Eye (tissue), 1 donor: ENCODE measurements at regions not wholly inside any gene's neighbourhood (a gene's known extent, or its start where the extent isn't known, plus 50 kb on each side); places are given as distances from the start of the nearest gene placed in this dataset.

Experiments used
- DNase-seq: peaks from one replicate; pipeline ENCODE4 v3.0.0-alpha.2; 2015

DNA sequence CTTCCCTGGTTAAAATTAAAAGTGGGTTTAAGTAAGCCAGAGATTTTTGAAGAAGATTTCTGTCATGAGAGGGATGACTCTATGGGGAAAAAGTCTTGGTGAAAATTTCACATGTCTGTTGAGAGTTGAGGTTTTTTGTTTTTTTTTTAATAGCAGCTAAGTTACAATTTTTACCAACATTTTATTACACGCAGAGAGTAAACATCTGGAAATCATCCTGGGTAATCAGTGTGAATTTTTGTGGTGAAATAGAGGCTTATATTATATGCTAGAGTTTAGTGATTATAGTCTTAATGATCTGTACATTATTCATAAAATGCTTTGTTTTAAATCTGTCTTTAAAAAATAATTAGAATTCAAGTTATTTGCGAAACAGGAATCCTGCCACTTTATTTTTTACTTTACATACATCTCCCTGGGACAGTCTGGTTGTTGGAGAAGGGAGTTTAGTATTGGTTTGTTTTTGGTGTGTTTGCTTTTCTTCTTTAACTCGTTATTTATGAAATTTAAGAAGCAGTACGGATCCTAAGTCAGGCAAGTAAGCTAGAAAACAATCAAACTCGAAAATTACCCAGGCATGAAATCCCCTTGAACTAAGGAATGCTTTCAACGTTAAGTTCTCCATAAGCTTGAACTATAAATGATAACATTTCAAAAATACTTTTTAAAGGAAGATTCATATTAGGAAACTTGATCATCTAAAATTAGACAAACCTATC, 143.4 kb upstream of the TSC22D2 start:
- DNase-seq = no peak

DNA sequence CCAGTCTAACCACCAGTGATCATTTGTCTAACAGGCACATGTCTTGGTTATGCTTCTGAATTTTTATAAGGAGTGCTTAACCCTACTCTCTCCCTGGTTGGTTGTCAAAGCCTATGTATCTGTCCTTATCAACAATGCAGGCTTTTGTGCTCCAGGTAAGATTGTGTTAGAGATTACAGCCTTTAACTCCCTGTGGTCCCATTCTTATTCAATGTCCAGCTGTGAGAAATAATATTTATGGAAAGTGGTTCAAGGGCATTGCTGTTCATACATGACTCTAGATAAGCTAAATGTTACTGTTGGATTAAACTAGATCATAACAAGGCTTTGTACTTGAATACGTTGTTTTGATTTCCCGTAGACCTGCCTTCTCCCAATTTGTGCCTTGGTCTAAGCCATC, 146.1 kb upstream of the TSC22D2 start:
- DNase-seq = no peak

DNA sequence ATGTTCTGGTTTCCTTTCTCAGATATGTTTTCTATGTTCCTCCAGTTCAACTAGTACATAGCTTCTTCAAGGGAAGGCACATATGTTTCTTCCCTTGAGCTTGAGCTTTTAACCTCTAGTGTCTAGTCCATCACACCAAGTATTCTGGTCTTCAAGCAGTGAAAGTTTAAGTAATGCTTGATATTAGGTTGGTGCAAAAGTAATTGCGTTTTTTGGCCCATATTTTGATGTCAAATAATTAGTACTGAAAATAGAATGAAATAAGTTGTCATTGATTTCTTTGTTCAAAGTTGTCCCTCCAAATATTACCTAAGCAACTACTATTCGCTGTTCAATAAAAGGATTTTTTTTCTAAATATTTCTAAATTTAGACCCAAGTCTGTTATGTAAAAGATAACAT, 146.7 kb upstream of the TSC22D2 start:
- no peak for DNase-seq

DNA sequence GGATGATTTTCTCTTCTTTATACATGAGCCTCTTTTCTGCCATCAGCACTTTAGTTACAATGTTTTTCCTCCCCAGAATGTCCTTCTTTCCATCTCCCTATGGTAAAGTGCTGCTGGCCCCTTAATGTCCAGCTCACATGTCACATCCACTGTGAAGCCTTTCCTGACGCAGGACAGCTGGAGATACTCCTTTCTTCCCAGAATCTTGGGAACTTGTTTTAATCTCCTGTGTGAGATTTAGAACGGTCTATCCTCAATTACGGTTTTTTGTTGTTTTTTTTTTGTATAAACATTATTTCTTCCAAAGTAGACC, 147.7 kb upstream of the TSC22D2 start:
- no peak for DNase-seq

- DNase-seq = no peak
Observed at GRCh38 chr3:150259526-150260397, 148.3 kb upstream of the TSC22D2 start.

DNA sequence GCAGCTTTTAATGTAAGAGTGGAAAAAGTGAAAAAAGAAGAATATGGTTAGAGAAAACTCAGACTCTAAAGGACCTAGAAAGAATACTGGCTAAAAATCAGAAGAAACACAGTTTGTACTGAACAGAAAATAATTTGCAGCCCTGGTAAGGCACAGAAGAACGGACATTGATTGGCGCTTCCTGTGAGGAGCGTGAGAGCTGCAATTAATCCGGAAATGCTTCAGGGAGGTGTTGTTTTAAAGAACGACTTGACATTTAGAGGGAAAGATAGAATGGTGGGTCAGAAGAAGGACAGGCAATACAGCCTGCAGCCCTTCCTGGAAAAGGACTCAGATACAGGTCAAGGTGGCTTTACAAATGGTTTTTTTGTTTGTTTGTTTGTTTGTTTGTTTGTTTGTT, 151.3 kb upstream of the TSC22D2 start:
- no peak for DNase-seq

DNA sequence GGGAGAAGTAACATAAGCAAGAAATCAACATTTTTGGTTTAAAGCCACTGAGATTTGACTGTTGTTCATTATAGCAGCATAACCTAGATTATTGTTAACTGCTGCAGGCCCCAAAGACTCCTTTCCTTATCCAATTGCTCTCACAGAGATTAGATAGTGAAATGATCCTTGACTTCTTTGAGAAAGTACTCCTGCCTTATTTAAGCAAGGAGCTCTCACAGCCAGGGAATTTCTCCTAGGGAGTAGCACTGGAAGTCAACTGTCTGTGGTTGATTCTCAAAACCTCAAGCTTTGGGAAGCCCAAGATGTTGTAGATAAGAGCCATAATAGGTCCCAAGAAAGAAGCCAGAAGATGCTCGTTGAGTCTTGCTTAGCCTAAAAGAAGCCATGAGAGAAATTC, 151.8 kb upstream of the TSC22D2 start:
- DNase-seq = no peak

- DNase-seq = no peak
Observed at GRCh38 chr3:150255826-150256225, 152.3 kb upstream of the TSC22D2 start.

- no peak for DNase-seq
Observed at GRCh38 chr3:150255413-150255812, 152.7 kb upstream of the TSC22D2 start.

DNA sequence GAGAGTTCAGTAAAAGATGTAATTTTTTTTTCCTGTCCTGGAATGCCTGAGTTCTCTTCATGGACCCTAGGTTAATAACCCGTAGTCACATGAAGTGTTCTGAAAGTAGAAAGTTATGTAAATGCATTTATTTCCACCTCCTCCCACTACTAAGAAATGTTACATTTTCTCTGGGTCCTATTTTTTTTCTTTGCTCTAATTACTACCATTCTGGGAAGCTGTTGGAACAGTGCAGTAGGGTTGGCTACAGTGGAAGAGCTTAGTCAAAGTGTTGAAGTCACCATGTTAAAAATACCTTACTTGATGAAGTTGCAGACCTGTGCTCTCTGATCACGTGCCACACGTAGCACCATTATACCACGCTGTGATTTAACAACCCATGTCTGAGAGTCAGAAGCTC, 153.8 kb upstream of the TSC22D2 start:
- no peak for DNase-seq

DNA sequence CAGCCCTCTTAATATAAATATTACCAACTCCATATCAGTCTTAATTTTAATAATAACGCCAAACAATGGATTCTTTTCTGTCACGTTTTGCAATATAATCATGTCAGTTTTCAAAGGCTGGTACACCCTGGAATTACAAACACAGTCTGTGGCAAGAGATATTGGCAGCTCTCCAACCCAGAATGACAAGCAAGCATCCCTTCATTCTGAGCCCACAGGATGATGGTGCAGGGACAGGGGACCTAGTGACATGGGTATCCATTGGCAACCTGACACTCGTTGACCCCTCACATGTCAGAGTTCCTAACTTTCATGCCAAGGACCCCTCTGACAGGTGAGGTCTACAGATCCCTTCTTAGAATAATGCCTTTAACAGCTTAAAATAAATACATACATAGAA, 154.5 kb upstream of the TSC22D2 start:
- no peak for DNase-seq

- DNase-seq = no peak
Observed at GRCh38 chr3:150252462-150252861, 155.6 kb upstream of the TSC22D2 start.

DNA sequence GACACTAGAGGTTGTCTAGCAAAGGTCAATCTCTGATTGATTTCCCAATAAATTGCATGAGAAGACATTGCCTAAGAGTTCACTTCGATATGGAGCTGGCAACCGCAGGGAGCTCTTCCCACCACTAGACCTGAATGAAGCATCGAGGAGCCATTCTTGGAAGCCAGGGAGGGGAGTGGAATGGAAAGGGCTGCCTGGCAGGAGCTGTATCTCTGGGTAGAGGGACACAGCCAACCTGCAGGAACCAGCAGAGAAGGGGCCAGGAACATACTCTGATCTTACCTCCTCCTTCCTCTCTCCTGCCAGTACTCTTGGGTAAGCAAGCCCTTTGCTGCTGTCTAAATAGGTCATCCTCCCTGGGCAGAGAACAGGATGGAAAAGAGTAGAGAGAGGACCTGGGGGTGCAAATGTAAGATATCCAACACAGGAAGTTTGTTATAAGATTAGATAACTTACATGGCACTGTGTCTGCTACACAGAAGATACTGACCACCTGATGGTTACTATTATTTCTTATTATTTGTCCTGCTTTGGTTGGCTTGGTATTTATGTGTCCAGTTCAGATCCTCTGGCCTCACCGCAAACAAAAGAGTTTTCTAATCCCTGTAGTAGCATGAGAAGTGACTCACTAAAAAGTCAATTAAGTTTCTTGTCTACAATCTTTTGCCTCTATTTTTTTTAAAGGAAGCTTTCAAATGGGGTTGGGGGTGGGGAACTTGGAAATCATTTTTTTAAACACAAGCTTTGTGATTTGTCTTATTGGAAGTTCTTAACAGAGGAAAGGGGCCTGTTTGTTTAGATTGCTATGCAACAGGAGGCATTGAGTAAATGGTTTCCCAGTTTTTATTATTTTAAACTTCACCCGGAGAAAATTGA, 156.7 kb upstream of the TSC22D2 start:
- DNase-seq = no peak

DNA sequence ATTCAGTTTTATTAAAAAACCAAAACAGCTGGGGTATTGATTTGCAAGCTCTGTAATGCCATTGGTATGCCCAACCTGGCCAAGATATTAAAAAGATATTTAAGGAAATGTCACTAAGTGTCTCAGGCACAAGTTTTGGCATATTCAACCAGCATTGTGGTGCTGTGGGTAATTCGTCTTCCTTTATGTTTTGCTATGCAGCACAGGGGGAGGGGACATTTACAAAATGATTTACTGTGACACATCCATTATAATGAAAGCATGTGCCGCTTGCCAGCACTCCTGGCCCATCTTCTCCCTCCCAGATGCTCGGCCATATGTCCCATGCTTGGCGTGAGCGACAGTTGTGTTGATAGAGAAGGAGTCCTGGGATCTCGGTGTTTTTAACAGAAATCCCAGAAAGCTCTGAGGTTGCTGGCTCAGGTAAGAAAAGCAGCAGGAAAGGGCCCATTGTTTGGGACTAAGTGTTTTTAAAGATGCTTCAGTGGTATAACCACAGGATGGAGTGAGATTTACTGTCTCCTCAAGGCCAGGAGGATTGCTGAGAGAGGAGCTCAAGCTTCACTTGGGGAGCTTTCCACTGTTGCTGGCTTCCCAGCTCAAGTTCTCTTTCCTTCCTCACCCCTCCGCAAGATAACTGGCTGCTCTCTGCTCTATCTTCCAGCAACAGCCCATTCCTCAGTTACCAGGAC, 158.2 kb upstream of the TSC22D2 start:
- no peak for DNase-seq

DNA sequence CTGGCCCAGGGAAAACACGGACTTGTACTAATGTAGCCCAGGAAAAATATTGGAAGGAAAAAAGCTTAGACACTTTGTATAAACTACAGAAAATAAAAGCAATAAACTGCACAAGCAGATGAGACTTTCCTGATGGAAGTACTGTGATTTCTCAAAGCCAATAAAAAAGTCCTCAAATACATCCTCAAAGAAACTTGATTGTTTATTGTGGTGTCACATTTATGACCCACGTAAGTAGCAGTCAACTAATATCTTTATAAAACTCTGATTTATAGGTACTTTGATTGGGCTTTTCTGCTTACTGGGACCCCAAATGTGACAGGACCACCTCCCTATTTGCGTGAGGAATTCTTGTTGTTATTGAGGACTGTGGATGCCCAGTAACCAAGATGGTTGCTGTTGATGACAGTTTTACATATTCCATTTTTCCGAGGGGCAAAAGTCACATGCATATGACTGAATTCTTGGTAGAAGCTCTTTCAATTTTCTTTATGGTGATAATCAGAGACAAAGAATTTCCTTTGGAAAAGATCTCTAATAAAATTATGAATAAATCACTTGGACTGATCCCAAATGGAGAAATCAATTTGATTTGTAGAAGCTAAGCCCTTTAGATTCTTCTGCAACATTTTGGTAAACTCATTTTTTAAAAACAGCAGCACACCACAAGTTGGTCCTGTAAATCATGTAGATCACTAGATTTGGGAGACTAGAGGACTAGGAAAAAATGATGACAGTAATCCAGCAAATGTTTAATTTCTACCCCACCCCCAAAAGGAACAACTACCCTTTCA, 159.0 kb upstream of the TSC22D2 start:
- no peak for DNase-seq

GRCh38 chr3:150248116-150248887, 159.8 kb upstream of the TSC22D2 start:
- peak; percentile 62 for DNase-seq

DNA sequence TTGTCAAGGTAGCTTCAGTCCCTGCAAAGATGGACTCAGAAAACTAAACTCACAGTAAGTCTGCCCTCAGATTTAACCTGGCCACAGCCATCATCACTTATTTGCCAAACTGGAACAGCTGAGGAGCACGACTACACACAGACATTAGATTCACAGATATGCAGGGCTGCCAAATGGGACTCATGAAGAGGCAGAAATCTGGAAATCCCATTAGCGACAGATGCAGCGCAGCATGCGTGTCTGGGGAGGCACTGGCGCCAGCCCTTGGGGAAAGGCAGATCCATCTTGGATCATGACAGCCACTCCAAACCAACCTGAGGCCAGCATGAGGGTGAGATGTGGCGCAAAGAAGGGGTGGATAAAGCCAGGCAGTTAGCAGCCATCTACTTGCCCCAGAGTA, 160.7 kb upstream of the TSC22D2 start:
- no peak for DNase-seq

GRCh38 chr3:150243466-150243865, 164.6 kb upstream of the TSC22D2 start:
- DNase-seq = no peak

GRCh38 chr3:150242220-150242936, 165.7 kb upstream of the TSC22D2 start:
- peak; percentile 51 for DNase-seq

DNA sequence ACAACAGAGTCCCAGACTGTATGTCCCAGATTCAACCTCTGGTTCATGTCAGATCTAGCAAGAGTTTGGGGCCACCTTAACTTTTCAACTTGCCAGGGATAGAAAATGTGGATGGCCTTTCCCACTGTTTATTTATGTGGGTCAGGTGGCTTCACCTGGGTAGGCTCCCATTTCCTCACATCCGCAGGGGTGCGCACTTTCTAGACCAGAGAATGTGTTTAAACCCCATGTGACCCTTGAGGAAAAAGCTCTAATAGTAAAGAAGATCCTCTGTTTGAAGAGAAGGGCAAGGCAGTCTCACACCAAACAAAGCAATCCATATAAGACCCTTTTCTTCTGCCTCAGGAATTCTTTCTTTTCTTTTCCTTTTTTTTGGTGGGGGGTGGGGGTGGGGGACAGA, 167.2 kb upstream of the TSC22D2 start:
- no peak for DNase-seq

DNA sequence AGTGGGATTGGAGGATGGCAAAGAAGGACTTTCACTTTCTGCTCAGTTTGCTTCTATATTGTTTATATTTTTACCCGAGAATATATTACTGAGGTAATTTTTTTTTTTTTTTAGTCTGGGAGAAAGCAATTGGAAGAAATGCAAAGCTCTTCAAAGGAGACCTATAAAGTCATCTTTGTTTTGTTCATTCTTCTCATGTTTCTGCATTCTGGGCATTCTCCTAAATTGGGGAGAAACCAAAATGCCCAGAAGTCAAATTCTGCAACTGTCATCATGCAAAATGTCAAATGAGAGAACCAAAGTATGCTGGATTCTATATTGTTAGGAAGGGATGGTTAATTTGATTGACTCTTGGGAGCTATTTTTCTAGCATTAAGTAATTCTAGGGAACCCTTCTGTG, 168.3 kb upstream of the TSC22D2 start:
- no peak for DNase-seq
